ENCODE measurements at regions not wholly inside any gene's neighbourhood (a gene's known extent, or its start where the extent isn't known, plus 50 kb on each side); places are given as distances from the start of the nearest gene placed in this dataset.
A peak's percentile ranks its signal among the peaks of the same experiment; 100 is the strongest.

GRCh38 chr18:10320791-10321190 is 133.6 kb upstream of the APCDD1 start:
- H3K4ac ChIP-seq (ENCODE audit: low read depth, low read length) = no peak overlapping the region
- H2BK5ac ChIP-seq (ENCODE audit: low read length) = no peak overlapping the region
- no peak overlapping the region for H3K27ac ChIP-seq (ENCODE audit: low read depth, low read length)
- H4K5ac ChIP-seq (ENCODE audit: low read length) = no peak overlapping the region
- H3K36me3 ChIP-seq (ENCODE audit: control insufficient read depth, insufficient read depth, low read length) = no peaks in the 10 kb centered on the region
- no peaks in the 10 kb centered on the region for H3K79me1 ChIP-seq (ENCODE audit: low read length)
- no peak overlapping the region for H3K4me2 ChIP-seq (ENCODE audit: low read length)
- H3K18ac ChIP-seq (ENCODE audit: low read length) = no peak overlapping the region
- H4K8ac ChIP-seq (ENCODE audit: low read depth, low read length) = no peak overlapping the region
- WGBS (ENCODE audit: extremely low coverage, insufficient coverage, low lambda C conversion rate) = no CpG with 5 or more reads among the region's 7 CpGs
- no peak overlapping the region for H2BK15ac ChIP-seq (replicated peaks; ENCODE audit: low read depth)
- no peak overlapping the region for H2BK120ac ChIP-seq (ENCODE audit: low read depth, low read length)
- peaks cover 18% of the 10 kb centered on the region for H3K4me1 ChIP-seq (ENCODE audit: control insufficient read depth, low read depth, low read length)
- H2AK5ac ChIP-seq (ENCODE audit: low read length) = no peak overlapping the region
- no peaks in the 10 kb centered on the region for H3K79me2 ChIP-seq (ENCODE audit: control insufficient read depth, insufficient read depth, low read length)
- no peak overlapping the region for H3K56ac ChIP-seq (ENCODE audit: low read length)
- H3K9ac ChIP-seq (ENCODE audit: low read length) = no peak overlapping the region
- DNase-seq = no peak
- no peaks in the 10 kb centered on the region for H3K27me3 ChIP-seq (ENCODE audit: insufficient read depth, low read length, poor library complexity)
- no peak overlapping the region for H3K4me3 ChIP-seq (ENCODE audit: low read length)
- no peak overlapping the region for H3K23ac ChIP-seq (ENCODE audit: low read length)

GRCh38 chr18:10321576-10321975 is 132.9 kb upstream of the APCDD1 start:
- H2BK15ac ChIP-seq (replicated peaks; ENCODE audit: low read depth) = no peak overlapping the region
- H2BK120ac ChIP-seq (ENCODE audit: low read depth, low read length) = no peak overlapping the region
- peak overlapping the region; percentile 18 for H3K56ac ChIP-seq (ENCODE audit: low read length)
- H2BK5ac ChIP-seq (ENCODE audit: low read length) = no peak overlapping the region
- H3K79me1 ChIP-seq (ENCODE audit: low read length) = no peaks in the 10 kb centered on the region
- H2AK5ac ChIP-seq (ENCODE audit: low read length) = no peak overlapping the region
- no peaks in the 10 kb centered on the region for H3K36me3 ChIP-seq (ENCODE audit: control insufficient read depth, insufficient read depth, low read length)
- no peaks in the 10 kb centered on the region for H3K79me2 ChIP-seq (ENCODE audit: control insufficient read depth, insufficient read depth, low read length)
- H3K4ac ChIP-seq (ENCODE audit: low read depth, low read length) = peak overlapping the region; percentile 70
- H3K18ac ChIP-seq (ENCODE audit: low read length) = no peak overlapping the region
- H4K5ac ChIP-seq (ENCODE audit: low read length) = no peak overlapping the region
- no peak overlapping the region for H3K23ac ChIP-seq (ENCODE audit: low read length)
- H3K27me3 ChIP-seq (ENCODE audit: insufficient read depth, low read length, poor library complexity) = no peaks in the 10 kb centered on the region
- no peak overlapping the region for H4K8ac ChIP-seq (ENCODE audit: low read depth, low read length)
- no CpG with 5 or more reads among the region's 2 CpGs for WGBS (ENCODE audit: extremely low coverage, insufficient coverage, low lambda C conversion rate)
- no peak overlapping the region for H3K9ac ChIP-seq (ENCODE audit: low read length)
- H3K4me1 ChIP-seq (ENCODE audit: control insufficient read depth, low read depth, low read length) = peaks cover 18% of the 10 kb centered on the region
- H3K27ac ChIP-seq (ENCODE audit: low read depth, low read length) = no peak overlapping the region
- no peak for DNase-seq
- H3K4me2 ChIP-seq (ENCODE audit: low read length) = no peak overlapping the region
- H3K4me3 ChIP-seq (ENCODE audit: low read length) = no peak overlapping the region

GRCh38 chr18:10322004-10322403 is 132.4 kb upstream of the APCDD1 start:
- H2AK5ac ChIP-seq (ENCODE audit: low read length) = peak overlapping the region; percentile 4
- H2BK15ac ChIP-seq (replicated peaks; ENCODE audit: low read depth) = no peak overlapping the region
- no peaks in the 10 kb centered on the region for H3K36me3 ChIP-seq (ENCODE audit: control insufficient read depth, insufficient read depth, low read length)
- H3K18ac ChIP-seq (ENCODE audit: low read length) = no peak overlapping the region
- no peak overlapping the region for H3K9ac ChIP-seq (ENCODE audit: low read length)
- no CpG with 5 or more reads among the region's 7 CpGs for WGBS (ENCODE audit: extremely low coverage, insufficient coverage, low lambda C conversion rate)
- no peak for DNase-seq
- no peak overlapping the region for H2BK120ac ChIP-seq (ENCODE audit: low read depth, low read length)
- H3K23ac ChIP-seq (ENCODE audit: low read length) = no peak overlapping the region
- H2BK5ac ChIP-seq (ENCODE audit: low read length) = no peak overlapping the region
- H3K4me1 ChIP-seq (ENCODE audit: control insufficient read depth, low read depth, low read length) = peaks cover 17% of the 10 kb centered on the region
- no peaks in the 10 kb centered on the region for H3K79me1 ChIP-seq (ENCODE audit: low read length)
- no peaks in the 10 kb centered on the region for H3K79me2 ChIP-seq (ENCODE audit: control insufficient read depth, insufficient read depth, low read length)
- H3K4ac ChIP-seq (ENCODE audit: low read depth, low read length) = no peak overlapping the region
- H3K27me3 ChIP-seq (ENCODE audit: insufficient read depth, low read length, poor library complexity) = no peaks in the 10 kb centered on the region
- no peak overlapping the region for H4K5ac ChIP-seq (ENCODE audit: low read length)
- H3K56ac ChIP-seq (ENCODE audit: low read length) = peak overlapping the region; percentile 18
- no peak overlapping the region for H3K27ac ChIP-seq (ENCODE audit: low read depth, low read length)
- no peak overlapping the region for H3K4me2 ChIP-seq (ENCODE audit: low read length)
- H4K8ac ChIP-seq (ENCODE audit: low read depth, low read length) = no peak overlapping the region
- H3K4me3 ChIP-seq (ENCODE audit: low read length) = no peak overlapping the region

GRCh38 chr18:10322435-10322834 is 132.0 kb upstream of the APCDD1 start:
- H3K27me3 ChIP-seq (ENCODE audit: insufficient read depth, low read length, poor library complexity) = no peaks in the 10 kb centered on the region
- no peak overlapping the region for H2AK5ac ChIP-seq (ENCODE audit: low read length)
- H3K23ac ChIP-seq (ENCODE audit: low read length) = no peak overlapping the region
- H3K27ac ChIP-seq (ENCODE audit: low read depth, low read length) = no peak overlapping the region
- no peak overlapping the region for H3K56ac ChIP-seq (ENCODE audit: low read length)
- H3K4me2 ChIP-seq (ENCODE audit: low read length) = no peak overlapping the region
- no peak overlapping the region for H3K4me3 ChIP-seq (ENCODE audit: low read length)
- H3K9ac ChIP-seq (ENCODE audit: low read length) = no peak overlapping the region
- no peak overlapping the region for H3K4ac ChIP-seq (ENCODE audit: low read depth, low read length)
- H3K79me1 ChIP-seq (ENCODE audit: low read length) = no peaks in the 10 kb centered on the region
- no peak overlapping the region for H4K8ac ChIP-seq (ENCODE audit: low read depth, low read length)
- H4K5ac ChIP-seq (ENCODE audit: low read length) = no peak overlapping the region
- no peak overlapping the region for H2BK120ac ChIP-seq (ENCODE audit: low read depth, low read length)
- no peak overlapping the region for H3K18ac ChIP-seq (ENCODE audit: low read length)
- DNase-seq = no peak
- H2BK5ac ChIP-seq (ENCODE audit: low read length) = no peak overlapping the region
- no peaks in the 10 kb centered on the region for H3K36me3 ChIP-seq (ENCODE audit: control insufficient read depth, insufficient read depth, low read length)
- no peaks in the 10 kb centered on the region for H3K79me2 ChIP-seq (ENCODE audit: control insufficient read depth, insufficient read depth, low read length)
- peaks cover 13% of the 10 kb centered on the region for H3K4me1 ChIP-seq (ENCODE audit: control insufficient read depth, low read depth, low read length)
- WGBS (ENCODE audit: extremely low coverage, insufficient coverage, low lambda C conversion rate) = no CpG with 5 or more reads among the region's 2 CpGs
- H2BK15ac ChIP-seq (replicated peaks; ENCODE audit: low read depth) = no peak overlapping the region

- Histone ChIP-seq H4K5ac (ENCODE audit: low read length) (no peak overlapping the region), H3K56ac (ENCODE audit: low read length) (no peak overlapping the region), H3K36me3 (ENCODE audit: control insufficient read depth, insufficient read depth, low read length) (no peaks in the 10 kb centered on the region), H4K8ac (ENCODE audit: low read depth, low read length) (no peak overlapping the region), H3K4me1 (ENCODE audit: control insufficient read depth, low read depth, low read length) (peaks cover 5% of the 10 kb centered on the region), H3K4me3 (ENCODE audit: low read length) (no peak overlapping the region), H2AK5ac (ENCODE audit: low read length) (no peak overlapping the region), H3K23ac (ENCODE audit: low read length) (no peak overlapping the region), H3K27me3 (ENCODE audit: insufficient read depth, low read length, poor library complexity) (no peaks in the 10 kb centered on the region), H3K4me2 (ENCODE audit: low read length) (no peak overlapping the region), H2BK15ac (replicated peaks; ENCODE audit: low read depth) (no peak overlapping the region), H3K79me2 (ENCODE audit: control insufficient read depth, insufficient read depth, low read length) (no peaks in the 10 kb centered on the region), H3K4ac (ENCODE audit: low read depth, low read length) (no peak overlapping the region), H3K9ac (ENCODE audit: low read length) (no peak overlapping the region), H2BK5ac (ENCODE audit: low read length) (no peak overlapping the region), H3K18ac (ENCODE audit: low read length) (no peak overlapping the region), H3K79me1 (ENCODE audit: low read length) (no peaks in the 10 kb centered on the region), H3K27ac (ENCODE audit: low read depth, low read length) (no peak overlapping the region), H2BK120ac (ENCODE audit: low read depth, low read length) (no peak overlapping the region)
- WGBS (ENCODE audit: extremely low coverage, insufficient coverage, low lambda C conversion rate) = no CpG with 5 or more reads among the region's 3 CpGs
- no peak for DNase-seq
Observed at GRCh38 chr18:10329101-10329500, 125.3 kb upstream of the APCDD1 start.

GRCh38 chr18:10330428-10330827 is 124.0 kb upstream of the APCDD1 start:
- peaks cover 5% of the 10 kb centered on the region for H3K4me1 ChIP-seq (ENCODE audit: control insufficient read depth, low read depth, low read length)
- H2BK15ac ChIP-seq (replicated peaks; ENCODE audit: low read depth) = no peak overlapping the region
- WGBS (ENCODE audit: extremely low coverage, insufficient coverage, low lambda C conversion rate) = no CpG with 5 or more reads among the region's 5 CpGs
- H2BK120ac ChIP-seq (ENCODE audit: low read depth, low read length) = no peak overlapping the region
- H3K18ac ChIP-seq (ENCODE audit: low read length) = no peak overlapping the region
- no peaks in the 10 kb centered on the region for H3K79me1 ChIP-seq (ENCODE audit: low read length)
- H4K5ac ChIP-seq (ENCODE audit: low read length) = no peak overlapping the region
- no peaks in the 10 kb centered on the region for H3K79me2 ChIP-seq (ENCODE audit: control insufficient read depth, insufficient read depth, low read length)
- no peak overlapping the region for H3K4ac ChIP-seq (ENCODE audit: low read depth, low read length)
- H3K9ac ChIP-seq (ENCODE audit: low read length) = no peak overlapping the region
- H2AK5ac ChIP-seq (ENCODE audit: low read length) = no peak overlapping the region
- no peak overlapping the region for H3K56ac ChIP-seq (ENCODE audit: low read length)
- H3K4me3 ChIP-seq (ENCODE audit: low read length) = no peak overlapping the region
- H2BK5ac ChIP-seq (ENCODE audit: low read length) = no peak overlapping the region
- H4K8ac ChIP-seq (ENCODE audit: low read depth, low read length) = no peak overlapping the region
- H3K4me2 ChIP-seq (ENCODE audit: low read length) = no peak overlapping the region
- H3K23ac ChIP-seq (ENCODE audit: low read length) = no peak overlapping the region
- H3K27ac ChIP-seq (ENCODE audit: low read depth, low read length) = no peak overlapping the region
- peak; percentile 77 for DNase-seq
- no peaks in the 10 kb centered on the region for H3K36me3 ChIP-seq (ENCODE audit: control insufficient read depth, insufficient read depth, low read length)
- no peaks in the 10 kb centered on the region for H3K27me3 ChIP-seq (ENCODE audit: insufficient read depth, low read length, poor library complexity)

Measured in mesendoderm (in vitro differentiated cells).